BJ (cell line): ENCODE measurements at regions not wholly inside any gene's neighbourhood (a gene's known extent, or its start where the extent isn't known, plus 50 kb on each side); places are given as distances from the start of the nearest gene placed in this dataset.

ENCODE experiments used
- CTCF ChIA-PET: fragments of 350-600 bp; formaldehyde crosslinking; extraction: SDS; loops from one replicate; lab custom pipeline; 2021; ENCODE audit warnings: antibody characterized with exemption, inconsistent platforms; lab: Yijun Ruan, JAX
- POLR2A ChIA-PET: fragments of 300-600 bp; sonication (Branson Sonifier 250); formaldehyde crosslinking; extraction: SDS; loops from one replicate; lab custom pipeline; 2021; ENCODE audit warnings: antibody characterized with exemption; lab: Charles Lee
- DNase-seq: peaks from one replicate; pipeline ENCODE4 v3.0.0-alpha.2; 2011; ENCODE audit warnings: low read depth
- H3K27me3 ChIP-seq: 2 replicates; pipeline ENCODE4 v1.6.0; 2011; ENCODE audit warnings: low read length; ENCODE audit not compliant: control insufficient read depth, insufficient read depth
- H3K36me3 ChIP-seq: 2 replicates; pipeline ENCODE4 v1.5.1; 2011; ENCODE audit warnings: low read length; ENCODE audit not compliant: control insufficient read depth, insufficient read depth
- H3K4me3 ChIP-seq: 2 replicates; pipeline ENCODE4 v1.5.1; 2011; ENCODE audit warnings: low read depth, mild to moderate bottlenecking, control low read depth, low read length
- TF ChIP-seq, protein P1 (sequence below): IDR thresholded peaks from 2 replicates; pipeline ENCODE4 v1.5.1; 2011; ENCODE audit warnings: low read depth, mild to moderate bottlenecking, control low read depth, inconsistent platforms, low read length, moderate library complexity; ENCODE audit not compliant: insufficient read depth

DNA sequence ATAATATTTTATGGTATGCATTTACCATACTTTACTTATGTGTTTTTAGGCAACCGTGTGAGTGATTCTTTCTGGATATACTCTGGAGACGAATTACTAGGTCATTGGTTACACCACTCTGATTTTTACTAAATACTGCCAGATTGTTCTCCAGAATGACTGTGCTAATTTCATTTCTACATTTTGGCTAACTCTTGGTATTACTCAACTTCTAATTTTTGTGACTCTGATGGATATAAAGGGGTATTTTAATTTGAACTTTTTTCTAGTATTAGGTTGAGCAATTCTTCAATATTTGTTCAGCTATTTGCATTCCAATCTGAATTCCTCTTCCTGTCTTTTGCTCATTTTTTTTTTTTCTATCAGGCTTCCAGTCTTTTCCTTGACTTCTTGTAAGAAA is 223.6 kb downstream of the MDFIC start:
- H3K4me3 ChIP-seq = no peak overlapping the region
- CTCF ChIA-PET = interaction anchor here (0.6 to 1.1 kb wide), 2 partner anchors 9 to 567 kb away, joined by 3 to 4 read pairs; no protein-coding TSS in a partner anchor
- no peaks in the 10 kb centered on the region for H3K27me3 ChIP-seq
- DNase-seq = peak; percentile 67
- TF ChIP-seq, protein P1, sequence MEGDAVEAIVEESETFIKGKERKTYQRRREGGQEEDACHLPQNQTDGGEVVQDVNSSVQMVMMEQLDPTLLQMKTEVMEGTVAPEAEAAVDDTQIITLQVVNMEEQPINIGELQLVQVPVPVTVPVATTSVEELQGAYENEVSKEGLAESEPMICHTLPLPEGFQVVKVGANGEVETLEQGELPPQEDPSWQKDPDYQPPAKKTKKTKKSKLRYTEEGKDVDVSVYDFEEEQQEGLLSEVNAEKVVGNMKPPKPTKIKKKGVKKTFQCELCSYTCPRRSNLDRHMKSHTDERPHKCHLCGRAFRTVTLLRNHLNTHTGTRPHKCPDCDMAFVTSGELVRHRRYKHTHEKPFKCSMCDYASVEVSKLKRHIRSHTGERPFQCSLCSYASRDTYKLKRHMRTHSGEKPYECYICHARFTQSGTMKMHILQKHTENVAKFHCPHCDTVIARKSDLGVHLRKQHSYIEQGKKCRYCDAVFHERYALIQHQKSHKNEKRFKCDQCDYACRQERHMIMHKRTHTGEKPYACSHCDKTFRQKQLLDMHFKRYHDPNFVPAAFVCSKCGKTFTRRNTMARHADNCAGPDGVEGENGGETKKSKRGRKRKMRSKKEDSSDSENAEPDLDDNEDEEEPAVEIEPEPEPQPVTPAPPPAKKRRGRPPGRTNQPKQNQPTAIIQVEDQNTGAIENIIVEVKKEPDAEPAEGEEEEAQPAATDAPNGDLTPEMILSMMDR = no peak
- H3K36me3 ChIP-seq = no peaks in the 10 kb centered on the region
- POLR2A ChIA-PET = no interaction called here

DNA sequence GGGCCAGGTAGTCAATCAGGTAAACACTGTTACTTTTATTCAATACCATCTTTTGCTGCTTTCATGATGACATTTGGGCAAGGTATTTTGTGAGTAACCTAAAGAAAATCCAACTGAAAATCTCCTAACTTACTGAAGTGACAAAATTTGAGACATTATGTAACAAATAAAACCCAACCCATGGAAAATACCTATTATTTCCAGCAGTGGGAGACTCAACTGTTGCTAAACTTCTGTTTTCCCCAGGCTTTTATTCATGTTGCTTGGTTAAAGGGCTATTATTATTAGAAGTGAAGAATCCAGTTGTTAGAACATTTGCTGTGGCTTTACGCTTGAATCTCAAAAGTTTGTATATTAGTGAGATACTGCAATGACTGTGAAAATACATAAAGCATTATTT is 215.9 kb downstream of the MDFIC start:
- DNase-seq = no peak
- no peaks in the 10 kb centered on the region for H3K36me3 ChIP-seq
- CTCF ChIA-PET = no interaction called here
- TF ChIP-seq, protein P1 = no peak
- no peaks in the 10 kb centered on the region for H3K27me3 ChIP-seq
- no peak overlapping the region for H3K4me3 ChIP-seq
- POLR2A ChIA-PET = no interaction called here

- ChIA-PET CTCF (interaction anchor here (0.7 kb wide), 1 partner anchor 1099 kb away, joined by 3 read pairs; no protein-coding TSS in a partner anchor), POLR2A (no interaction called here)
- TF ChIP-seq, protein P1 = no peak
- H3K36me3 ChIP-seq = no peaks in the 10 kb centered on the region
- H3K27me3 ChIP-seq = no peaks in the 10 kb centered on the region
- H3K4me3 ChIP-seq = no peak overlapping the region
- no peak for DNase-seq
These were observed 215.0 kb downstream of the MDFIC start for GRCh38 chr7:115136796-115137443.

DNA sequence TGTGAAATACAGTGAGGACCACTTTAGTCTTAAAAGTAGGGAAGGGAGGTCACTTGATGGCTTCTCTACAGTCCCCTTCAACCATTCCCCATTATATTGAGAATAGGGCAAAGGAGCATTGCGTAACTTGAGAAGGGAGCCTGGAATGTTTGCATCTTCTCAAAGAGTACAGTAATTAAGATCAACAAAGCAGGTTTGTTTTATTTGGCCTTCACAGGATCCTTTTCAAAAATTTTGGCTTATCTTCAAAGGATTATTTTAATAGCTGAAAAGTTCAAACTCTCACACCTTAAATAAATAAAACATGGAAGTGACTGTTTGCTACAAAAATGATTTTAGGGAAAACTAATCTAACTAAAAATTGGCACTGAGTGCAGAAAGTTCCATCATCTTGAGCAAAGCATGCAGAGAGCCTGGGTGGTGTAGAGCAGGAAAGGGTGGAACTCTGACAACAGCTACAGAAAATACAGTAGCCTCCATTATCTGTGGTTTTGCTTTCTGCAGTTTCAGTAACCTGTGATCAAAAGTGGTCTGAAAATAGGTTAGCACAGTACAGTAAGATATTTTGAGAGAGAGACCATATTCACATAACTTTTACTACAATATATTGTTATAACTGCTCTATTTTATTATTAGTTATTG is 214.0 kb downstream of the MDFIC start:
- TF ChIP-seq, protein P1 = no peak
- no peaks in the 10 kb centered on the region for H3K36me3 ChIP-seq
- DNase-seq = no peak
- no peaks in the 10 kb centered on the region for H3K27me3 ChIP-seq
- H3K4me3 ChIP-seq = no peak overlapping the region
- POLR2A ChIA-PET = no interaction called here
- CTCF ChIA-PET = interaction anchor here (0.8 kb wide), 1 partner anchor 1596 kb away, joined by 3 read pairs; no protein-coding TSS in a partner anchor

GRCh38 chr7:115135146-115135545 is 213.3 kb downstream of the MDFIC start:
- no peak for DNase-seq
- CTCF ChIA-PET = interaction anchor here (0.8 kb wide), 1 partner anchor 1597 kb away, joined by 3 read pairs; no protein-coding TSS in a partner anchor
- no peaks in the 10 kb centered on the region for H3K36me3 ChIP-seq
- TF ChIP-seq, protein P1 = no peak
- POLR2A ChIA-PET = no interaction called here
- no peaks in the 10 kb centered on the region for H3K27me3 ChIP-seq
- no peak overlapping the region for H3K4me3 ChIP-seq
